Ascending aorta (tissue), 2 donors: ENCODE measurements at regions not wholly inside any gene's neighbourhood (a gene's known extent, or its start where the extent isn't known, plus 50 kb on each side); places are given as distances from the start of the nearest gene placed in this dataset.

Source experiments
- DNase-seq, 2 donors: peaks; one replicate each; pipeline ENCODE4 v3.0.0-alpha.2; 2019; ENCODE audit warnings: low spot score in 2 of 2
- H3K27ac ChIP-seq, 2 donors: fragments of 200-600 bp; sonication (generic); one replicate each; pipeline ENCODE4 v1.5.1; 2016 to 2017; ENCODE audit warnings: mild to moderate bottlenecking in 1 of 2
- H3K27me3 ChIP-seq: fragments of 200-600 bp; sonication (generic); one replicate; pipeline ENCODE4 v1.5.1; 2017
- H3K36me3 ChIP-seq, 2 donors: fragments of 200-600 bp; sonication (generic); one replicate each; pipeline ENCODE4 v1.5.1; 2016
- H3K4me1 ChIP-seq, 2 donors: fragments of 200-600 bp; sonication (generic); one replicate each; pipeline ENCODE4 v1.5.1; 2016 to 2017; ENCODE audit warnings: mild to moderate bottlenecking in 1 of 2
- H3K4me3 ChIP-seq, 2 donors: fragments of 200-600 bp; sonication (generic); one replicate each; pipeline ENCODE4 v1.5.1; 2016 to 2017; ENCODE audit warnings: mild to moderate bottlenecking in 1 of 2
- H3K9me3 ChIP-seq, 2 donors: fragments of 200-600 bp; sonication (generic); one replicate each; pipeline ENCODE4 v1.5.1; 2016
- intact Hi-C: fragments of 100-400 bp; cut with DNase I; formaldehyde crosslinking; loops from one replicate; pipeline ENCODE4 v1.15.1; 2023
- TF ChIP-seq, protein P1 (sequence below), 3 experiments: fragments of 200-600 bp in 2 of 3; fragments of 450-650 bp in 1 of 3; sonication (generic) in 2 of 3; IDR thresholded peaks; one replicate each; pipeline ENCODE4 v1.5.1; 2016 to 2019; ENCODE audit warnings: antibody characterized with exemption in 3 of 3, mild to moderate bottlenecking in 1 of 3, moderate library complexity in 1 of 3

DNA sequence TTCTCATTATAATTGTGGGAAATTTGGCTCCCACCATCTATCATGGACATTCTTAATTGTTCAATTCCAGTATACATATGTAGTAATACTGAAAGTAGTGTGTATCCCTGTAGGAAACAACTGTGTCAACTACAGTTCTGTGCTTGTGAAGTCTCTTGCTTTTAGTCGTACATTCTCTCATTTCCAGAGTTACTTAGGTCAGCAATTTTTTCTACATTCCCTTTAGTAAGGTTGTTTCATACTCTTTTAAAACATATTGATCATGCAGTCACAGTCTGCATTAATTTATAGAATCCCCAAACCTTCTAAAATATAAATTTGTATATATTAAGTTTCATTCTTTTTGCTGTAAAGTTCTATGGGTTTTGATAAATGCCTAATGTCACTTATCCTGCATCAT lies 289.2 kb upstream of the PCDH10 start:
- no peak for DNase-seq
- TF ChIP-seq, protein P1, sequence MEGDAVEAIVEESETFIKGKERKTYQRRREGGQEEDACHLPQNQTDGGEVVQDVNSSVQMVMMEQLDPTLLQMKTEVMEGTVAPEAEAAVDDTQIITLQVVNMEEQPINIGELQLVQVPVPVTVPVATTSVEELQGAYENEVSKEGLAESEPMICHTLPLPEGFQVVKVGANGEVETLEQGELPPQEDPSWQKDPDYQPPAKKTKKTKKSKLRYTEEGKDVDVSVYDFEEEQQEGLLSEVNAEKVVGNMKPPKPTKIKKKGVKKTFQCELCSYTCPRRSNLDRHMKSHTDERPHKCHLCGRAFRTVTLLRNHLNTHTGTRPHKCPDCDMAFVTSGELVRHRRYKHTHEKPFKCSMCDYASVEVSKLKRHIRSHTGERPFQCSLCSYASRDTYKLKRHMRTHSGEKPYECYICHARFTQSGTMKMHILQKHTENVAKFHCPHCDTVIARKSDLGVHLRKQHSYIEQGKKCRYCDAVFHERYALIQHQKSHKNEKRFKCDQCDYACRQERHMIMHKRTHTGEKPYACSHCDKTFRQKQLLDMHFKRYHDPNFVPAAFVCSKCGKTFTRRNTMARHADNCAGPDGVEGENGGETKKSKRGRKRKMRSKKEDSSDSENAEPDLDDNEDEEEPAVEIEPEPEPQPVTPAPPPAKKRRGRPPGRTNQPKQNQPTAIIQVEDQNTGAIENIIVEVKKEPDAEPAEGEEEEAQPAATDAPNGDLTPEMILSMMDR (IDR thresholded peaks at IDR 0.05), result no peak
- Histone ChIP-seq H3K36me3 (no peaks in the 10 kb centered on the region), H3K4me3 (no peak overlapping the region), H3K4me1 (no peaks in the 10 kb centered on the region), H3K9me3 (no peaks in the 10 kb centered on the region), H3K27ac (no peak overlapping the region), H3K27me3 (no peaks in the 10 kb centered on the region)
- intact Hi-C loops, result no loop called here

DNA sequence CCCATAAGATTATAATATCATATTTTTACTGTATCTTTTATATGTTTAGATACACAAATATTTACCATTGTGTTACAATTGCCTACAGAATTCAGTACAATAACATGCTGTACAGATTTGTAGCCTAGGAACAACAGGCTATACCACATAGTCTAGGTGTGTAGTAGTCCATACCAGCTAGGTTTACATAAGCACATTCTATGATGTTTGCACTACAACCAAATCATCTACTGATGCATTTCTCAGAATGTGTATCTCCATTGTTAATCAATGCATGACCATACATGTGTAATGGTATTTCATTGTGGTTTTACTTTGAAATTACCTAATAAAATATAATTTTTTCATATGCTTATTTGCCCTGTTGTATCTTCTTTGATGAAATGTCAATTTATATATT lies 288.1 kb upstream of the PCDH10 start:
- intact Hi-C loops, result no loop called here
- Histone ChIP-seq H3K27ac (no peak overlapping the region), H3K27me3 (no peaks in the 10 kb centered on the region), H3K4me1 (no peaks in the 10 kb centered on the region), H3K9me3 (no peaks in the 10 kb centered on the region), H3K36me3 (no peaks in the 10 kb centered on the region), H3K4me3 (no peak overlapping the region)
- TF ChIP-seq, protein P1 (IDR thresholded peaks at IDR 0.05), result no peak
- DNase-seq, result no peak

DNA sequence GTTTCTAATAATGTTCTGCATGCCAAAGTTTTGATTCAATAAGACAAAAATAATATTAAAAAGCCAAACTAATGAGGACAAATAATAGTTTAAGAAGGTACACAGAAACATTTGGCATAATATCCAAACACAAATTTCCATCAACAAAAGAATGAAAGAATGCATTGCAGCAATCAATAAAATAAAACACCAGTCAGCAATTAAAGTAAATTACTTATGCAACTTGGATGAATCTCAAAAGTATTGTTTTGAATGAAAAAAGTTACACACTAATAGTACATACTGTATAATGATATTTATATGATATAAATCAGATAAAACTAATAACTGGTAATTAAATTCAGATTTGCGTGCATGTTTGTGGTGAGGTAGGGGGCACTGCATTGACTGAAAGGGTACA lies 285.5 kb upstream of the PCDH10 start:
- Histone ChIP-seq H3K27ac (no peak overlapping the region), H3K9me3 (no peaks in the 10 kb centered on the region), H3K27me3 (no peaks in the 10 kb centered on the region), H3K4me3 (no peak overlapping the region), H3K4me1 (no peaks in the 10 kb centered on the region), H3K36me3 (no peaks in the 10 kb centered on the region)
- TF ChIP-seq, protein P1 (IDR thresholded peaks at IDR 0.05), result no peak
- intact Hi-C loops, result no loop called here
- DNase-seq, result no peak

DNA sequence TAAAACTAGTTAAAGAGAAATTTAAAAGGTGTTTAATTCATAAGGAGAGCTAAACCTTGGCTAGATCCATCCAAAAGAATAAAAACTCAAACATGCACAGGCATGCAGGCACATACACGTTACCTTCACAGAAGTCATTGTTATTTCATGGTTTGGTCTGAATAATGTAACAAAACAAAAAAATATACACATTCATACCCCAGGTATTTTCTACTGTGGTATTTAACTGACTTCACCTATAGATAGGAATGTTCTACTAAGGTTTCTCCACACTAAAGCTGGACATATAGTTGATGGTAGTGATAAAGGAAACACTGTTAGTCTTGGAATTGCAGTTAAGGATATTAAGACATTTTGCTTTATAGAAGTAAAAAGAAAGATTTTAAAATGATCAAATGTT lies 283.6 kb upstream of the PCDH10 start:
- intact Hi-C loops, result no loop called here
- no peaks in the 10 kb centered on the region for H3K36me3 ChIP-seq
- H3K27ac ChIP-seq, result no peak overlapping the region
- no peaks in the 10 kb centered on the region for H3K9me3 ChIP-seq
- H3K4me3 ChIP-seq, result no peak overlapping the region
- H3K27me3 ChIP-seq, result no peaks in the 10 kb centered on the region
- no peak for DNase-seq
- H3K4me1 ChIP-seq, result no peaks in the 10 kb centered on the region
- TF ChIP-seq, protein P1 (IDR thresholded peaks at IDR 0.05), result no peak

DNA sequence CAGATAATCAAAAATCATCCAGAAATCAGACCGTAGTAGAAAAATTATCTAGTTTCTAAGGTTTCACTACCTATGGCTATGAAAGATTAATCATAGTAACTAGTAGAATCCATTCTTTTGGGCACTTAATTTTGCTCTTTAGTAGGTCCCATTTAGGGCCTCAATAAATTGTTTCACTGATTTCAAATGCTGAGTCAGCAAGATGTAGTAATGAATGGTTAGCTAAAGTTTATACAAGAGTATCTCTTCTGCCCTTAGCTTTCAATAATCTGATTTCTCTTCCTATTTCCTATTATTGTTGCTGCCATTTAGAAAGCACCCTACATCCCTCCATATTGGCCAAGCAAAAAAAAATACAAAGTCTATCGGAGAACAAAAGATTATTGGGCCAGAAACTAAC lies 283.2 kb upstream of the PCDH10 start:
- Histone ChIP-seq H3K9me3 (no peaks in the 10 kb centered on the region), H3K4me3 (no peak overlapping the region), H3K4me1 (no peaks in the 10 kb centered on the region), H3K27me3 (no peaks in the 10 kb centered on the region), H3K27ac (no peak overlapping the region), H3K36me3 (no peaks in the 10 kb centered on the region)
- no peak for DNase-seq
- intact Hi-C loops, result no loop called here
- TF ChIP-seq, protein P1 (IDR thresholded peaks at IDR 0.05), result no peak

DNA sequence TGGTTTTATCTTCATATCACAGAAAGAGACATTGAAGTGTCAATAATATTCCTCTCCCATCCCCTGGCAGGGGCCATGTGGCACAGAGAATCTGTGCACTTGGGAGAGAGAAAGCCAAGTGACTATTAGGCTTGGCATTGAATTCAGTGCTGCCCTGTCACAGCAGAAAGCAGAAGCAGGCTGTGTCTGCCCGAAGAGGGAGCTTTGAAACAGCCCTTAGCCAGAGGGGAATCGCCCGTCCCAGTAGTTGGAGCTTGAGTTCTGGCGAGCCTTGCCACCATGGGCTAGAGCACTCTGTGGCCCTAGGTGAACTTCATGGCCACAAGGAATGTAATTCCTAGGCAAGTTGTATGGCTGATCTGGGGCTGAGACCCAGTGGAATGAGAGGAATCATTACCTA lies 282.5 kb upstream of the PCDH10 start:
- no peaks in the 10 kb centered on the region for H3K9me3 ChIP-seq
- H3K27me3 ChIP-seq, result no peaks in the 10 kb centered on the region
- H3K36me3 ChIP-seq, result no peaks in the 10 kb centered on the region
- H3K4me3 ChIP-seq, result no peak overlapping the region
- intact Hi-C loops, result no loop called here
- no peak overlapping the region for H3K27ac ChIP-seq
- TF ChIP-seq, protein P1 (IDR thresholded peaks at IDR 0.05), result no peak
- H3K4me1 ChIP-seq, result no peaks in the 10 kb centered on the region
- DNase-seq, result no peak
